ENCODE measurements at regions not wholly inside any gene's neighbourhood (a gene's known extent, or its start where the extent isn't known, plus 50 kb on each side); places are given as distances from the start of the nearest gene placed in this dataset.
"Not testable (repeated sequence)": the region's sequence is repeated elsewhere in the genome, so short reads cannot be mapped to it uniquely, and the experiment has no call there.

- CTCF ChIA-PET = interaction anchor here (0.6 to 7.7 kb wide), 5 partner anchors 9 to 316 kb away, joined by 3 to 86 read pairs (median 4); no protein-coding TSS in a partner anchor
- no peak overlapping the region for H3K27ac Mint-ChIP-seq
These were observed 63.2 kb upstream of the TIAM2 start for GRCh38 chr6:154931711-154932424.

GRCh38 chr6:154932515-154933027 is 62.5 kb upstream of the TIAM2 start:
- H3K27ac Mint-ChIP-seq = no peak overlapping the region
- no peak overlapping the region for H3K4me3 Mint-ChIP-seq
- CTCF ChIA-PET = interaction anchor here (0.6 to 7.7 kb wide), 4 partner anchors 15 to 315 kb away, joined by 3 to 86 read pairs (median 4); no protein-coding TSS in a partner anchor
- H3K27me3 Mint-ChIP-seq = no peaks in the 10 kb centered on the region
- peaks cover 2% of the 10 kb centered on the region for H3K4me1 Mint-ChIP-seq
- no peaks in the 10 kb centered on the region for H3K36me3 Mint-ChIP-seq
- DNase-seq = no peak
- no peaks in the 10 kb centered on the region for H3K9me3 Mint-ChIP-seq

More at GRCh38 chr6:154931711-154932424, 63.2 kb upstream of the TIAM2 start:
- Mint-ChIP-seq H3K4me1 (peaks cover 2% of the 10 kb centered on the region), H3K27me3 (no peaks in the 10 kb centered on the region), H3K4me3 (no peak overlapping the region), H3K36me3 (no peaks in the 10 kb centered on the region), H3K9me3 (no peaks in the 10 kb centered on the region)
- no peak for DNase-seq

DNA sequence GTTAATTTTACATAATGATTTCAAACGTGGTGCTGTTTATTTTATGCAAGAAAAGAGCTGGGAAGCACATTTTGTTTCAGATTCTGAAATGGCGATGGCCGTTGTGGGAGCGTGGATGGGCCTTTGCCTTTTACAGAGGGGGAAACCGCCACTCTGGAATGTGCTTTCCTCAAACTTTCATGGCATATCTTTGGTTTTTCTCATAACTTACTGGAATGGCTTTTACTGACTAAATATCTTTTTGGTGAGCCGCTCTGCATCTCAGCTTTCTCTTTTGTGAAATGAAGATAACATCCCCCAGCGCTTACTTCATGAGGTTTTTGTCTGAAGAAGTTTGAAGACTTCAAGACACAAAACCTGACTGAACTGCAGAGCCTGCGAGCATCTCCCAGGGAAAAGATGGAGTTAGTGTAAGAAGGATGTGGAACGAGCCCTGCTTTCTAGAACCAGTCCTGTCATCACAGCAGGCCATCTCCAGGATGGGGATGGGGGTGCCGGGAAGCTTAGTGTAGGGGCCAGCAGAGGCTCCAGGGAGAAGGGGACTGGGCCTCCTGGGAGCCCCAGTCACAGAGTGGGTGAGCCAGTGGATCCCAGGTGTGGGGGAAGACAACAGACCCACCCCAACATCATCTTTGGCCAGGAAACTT is 61.8 kb upstream of the TIAM2 start:
- CTCF ChIA-PET = interaction anchor here (0.9 to 7.7 kb wide), 5 partner anchors 14 to 314 kb away, joined by 3 to 86 read pairs (median 3); no protein-coding TSS in a partner anchor
- H3K27ac Mint-ChIP-seq = no peak overlapping the region
- peaks cover 2% of the 10 kb centered on the region for H3K4me1 Mint-ChIP-seq

GRCh38 chr6:154937306-154938220 is 57.6 kb upstream of the TIAM2 start:
- Mint-ChIP-seq H3K4me3 (no peak overlapping the region), H3K9me3 (no peaks in the 10 kb centered on the region), H3K36me3 (no peaks in the 10 kb centered on the region), H3K27me3 (no peaks in the 10 kb centered on the region), H3K27ac (no peak overlapping the region), H3K4me1 (peaks cover 2% of the 10 kb centered on the region)
- CTCF ChIA-PET = interaction anchor here (1.0 kb wide), 1 partner anchor 9 kb away, joined by 5 read pairs; no protein-coding TSS in a partner anchor
- no peak for DNase-seq

More for the DNA sequence above, 61.8 kb upstream of the TIAM2 start:
- no peak for DNase-seq
- H3K9me3 Mint-ChIP-seq = no peaks in the 10 kb centered on the region
- H3K4me3 Mint-ChIP-seq = no peak overlapping the region
- H3K27me3 Mint-ChIP-seq = no peaks in the 10 kb centered on the region
- no peaks in the 10 kb centered on the region for H3K36me3 Mint-ChIP-seq

DNA sequence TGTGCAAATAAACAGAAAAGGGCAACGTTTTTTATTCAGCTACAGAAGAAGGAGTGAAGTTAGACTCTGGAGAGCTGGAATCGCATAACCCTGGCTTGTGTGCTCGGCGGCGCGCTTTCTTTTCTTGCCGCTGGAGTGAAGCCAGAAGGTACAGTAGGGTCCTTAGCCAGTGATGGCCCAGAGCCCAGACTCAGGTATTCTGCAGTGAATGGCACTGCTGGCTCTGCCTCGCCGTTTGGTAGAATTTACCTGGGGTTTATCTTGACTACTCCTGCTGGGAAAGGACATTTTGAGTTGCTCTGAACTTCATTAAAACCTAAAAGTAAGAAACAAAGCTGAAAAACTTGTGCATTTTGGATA is 56.9 kb upstream of the TIAM2 start:
- Mint-ChIP-seq H3K36me3 (no peaks in the 10 kb centered on the region), H3K9me3 (no peaks in the 10 kb centered on the region), H3K27ac (no peak overlapping the region), H3K4me3 (no peak overlapping the region), H3K4me1 (no peaks in the 10 kb centered on the region), H3K27me3 (no peaks in the 10 kb centered on the region)
- CTCF ChIA-PET = interaction anchor here (1.3 kb wide), 1 partner anchor 10 kb away, joined by 6 read pairs; no protein-coding TSS in a partner anchor
- no peak for DNase-seq

DNA sequence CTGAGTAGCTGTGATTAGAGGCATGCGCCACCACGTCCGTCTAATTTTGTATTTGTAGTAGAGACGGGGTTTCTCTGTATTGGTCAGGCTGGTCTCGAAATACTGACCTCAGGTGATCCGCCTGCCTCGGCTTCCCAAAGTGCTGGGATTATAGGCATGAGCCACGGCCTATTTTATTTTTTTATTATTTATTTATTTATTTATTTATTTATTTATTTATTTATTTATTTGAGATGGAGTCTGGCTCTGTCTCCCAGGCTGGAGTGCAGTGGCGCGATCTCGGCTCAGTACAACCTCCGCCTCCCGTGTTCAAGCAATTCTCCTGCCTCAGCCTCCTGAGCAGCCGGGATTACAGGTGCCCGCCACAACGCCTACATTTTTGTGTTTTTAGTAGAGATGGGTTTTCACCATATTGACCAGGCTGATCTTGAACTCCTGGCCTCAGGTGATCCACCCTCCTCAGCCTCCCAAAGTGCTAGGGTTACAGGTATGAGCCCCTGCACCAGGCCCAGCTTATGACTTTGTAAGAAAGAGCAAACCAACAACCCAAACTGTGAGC is 56.3 kb upstream of the TIAM2 start:
- CTCF ChIA-PET = interaction anchor here (1.0 to 1.3 kb wide), 2 partner anchors 10 kb away, joined by 3 to 6 read pairs; no protein-coding TSS in a partner anchor
- H3K4me1 Mint-ChIP-seq, H3K27me3 Mint-ChIP-seq, H3K4me3 Mint-ChIP-seq, DNase-seq, H3K36me3 Mint-ChIP-seq, H3K27ac Mint-ChIP-seq, H3K9me3 Mint-ChIP-seq: not testable (repeated sequence)

- Mint-ChIP-seq H3K27me3 (no peaks in the 10 kb centered on the region), H3K9me3 (no peaks in the 10 kb centered on the region)
- CTCF ChIA-PET = interaction anchor here (2.3 kb wide), 1 partner anchor 14 kb away, joined by 9 read pairs; no protein-coding TSS in a partner anchor
These were observed 52.3 kb upstream of the TIAM2 start for GRCh38 chr6:154942770-154943169.

GRCh38 chr6:154945271-154945890 is 49.7 kb upstream of the TIAM2 start:
- Mint-ChIP-seq H3K4me3 (no peak overlapping the region), H3K4me1 (no peaks in the 10 kb centered on the region), H3K9me3 (no peaks in the 10 kb centered on the region), H3K36me3 (peaks cover 6% of the 10 kb centered on the region), H3K27me3 (no peaks in the 10 kb centered on the region), H3K27ac (no peak overlapping the region)
- DNase-seq = no peak
- CTCF ChIA-PET = interaction anchor here (0.7 kb wide), 1 partner anchor 269 kb away, joined by 3 read pairs; no protein-coding TSS in a partner anchor

More at GRCh38 chr6:154942770-154943169, 52.3 kb upstream of the TIAM2 start:
- Mint-ChIP-seq H3K27ac (no peak overlapping the region), H3K36me3 (peaks cover 6% of the 10 kb centered on the region), H3K4me3 (no peak overlapping the region), H3K4me1 (no peaks in the 10 kb centered on the region)
- DNase-seq = no peak
